RWPE2 (cell line): ENCODE measurements at regions not wholly inside any gene's neighbourhood (a gene's known extent, or its start where the extent isn't known, plus 50 kb on each side); places are given as distances from the start of the nearest gene placed in this dataset.

Experiments
- ATAC-seq: fragments of 200-7000 bp; cut with Tn5 transposase; 3 replicates; pipeline ENCODE4 v1.9.1; 2021; ENCODE audit warnings: low read depth
- DNase-seq: peaks from one replicate; pipeline ENCODE4 v3.0.0-alpha.2; 2020; ENCODE audit warnings: low spot score
- H3K27ac ChIP-seq: fragments of 450-650 bp; 2 replicates; pipeline ENCODE4 v1.5.1; 2017; ENCODE audit warnings: mild to moderate bottlenecking; ENCODE audit not compliant: poor library complexity, severe bottlenecking
- H3K27me3 ChIP-seq: fragments of 250-450 bp; sonication (Bioruptor Pico); 2 replicates; pipeline ENCODE4 v1.5.1; 2021; ENCODE audit warnings: mild to moderate bottlenecking, moderate library complexity; ENCODE audit not compliant: insufficient read depth, poor library complexity, severe bottlenecking
- H3K36me3 ChIP-seq: fragments of 250-450 bp; sonication (Bioruptor Pico); 2 replicates; pipeline ENCODE4 v1.5.1; 2020; ENCODE audit warnings: low read depth, mild to moderate bottlenecking, moderate library complexity
- H3K4me1 ChIP-seq: fragments of 250-450 bp; sonication (Bioruptor Pico); 2 replicates; pipeline ENCODE4 v1.5.1; 2021; ENCODE audit warnings: mild to moderate bottlenecking, moderate library complexity; ENCODE audit not compliant: insufficient read depth, poor library complexity, severe bottlenecking
- H3K4me3 ChIP-seq: fragments of 250-450 bp; sonication (Bioruptor Pico); 2 replicates; pipeline ENCODE4 v1.5.1; 2021; ENCODE audit warnings: mild to moderate bottlenecking, moderate library complexity; ENCODE audit not compliant: severe bottlenecking
- H3K9me3 ChIP-seq: fragments of 250-450 bp; sonication (Bioruptor Pico); 2 replicates; pipeline ENCODE4 v1.5.1; 2021; ENCODE audit warnings: mild to moderate bottlenecking, moderate library complexity; ENCODE audit not compliant: severe bottlenecking
- TF ChIP-seq, protein P1 (sequence below): fragments of 450-650 bp; IDR thresholded peaks from one replicate; pipeline ENCODE4 v1.5.1; 2017; ENCODE audit warnings: mild to moderate bottlenecking, moderate library complexity; ENCODE audit not compliant: poor library complexity, severe bottlenecking

GRCh38 chr6:165881806-165882205 lies 218.8 kb upstream of the PDE10A start:
- H3K4me3 ChIP-seq, result no peak overlapping the region
- no peak for DNase-seq
- H3K36me3 ChIP-seq, result no peaks in the 10 kb centered on the region
- H3K4me1 ChIP-seq, result no peaks in the 10 kb centered on the region
- TF ChIP-seq, protein P1, sequence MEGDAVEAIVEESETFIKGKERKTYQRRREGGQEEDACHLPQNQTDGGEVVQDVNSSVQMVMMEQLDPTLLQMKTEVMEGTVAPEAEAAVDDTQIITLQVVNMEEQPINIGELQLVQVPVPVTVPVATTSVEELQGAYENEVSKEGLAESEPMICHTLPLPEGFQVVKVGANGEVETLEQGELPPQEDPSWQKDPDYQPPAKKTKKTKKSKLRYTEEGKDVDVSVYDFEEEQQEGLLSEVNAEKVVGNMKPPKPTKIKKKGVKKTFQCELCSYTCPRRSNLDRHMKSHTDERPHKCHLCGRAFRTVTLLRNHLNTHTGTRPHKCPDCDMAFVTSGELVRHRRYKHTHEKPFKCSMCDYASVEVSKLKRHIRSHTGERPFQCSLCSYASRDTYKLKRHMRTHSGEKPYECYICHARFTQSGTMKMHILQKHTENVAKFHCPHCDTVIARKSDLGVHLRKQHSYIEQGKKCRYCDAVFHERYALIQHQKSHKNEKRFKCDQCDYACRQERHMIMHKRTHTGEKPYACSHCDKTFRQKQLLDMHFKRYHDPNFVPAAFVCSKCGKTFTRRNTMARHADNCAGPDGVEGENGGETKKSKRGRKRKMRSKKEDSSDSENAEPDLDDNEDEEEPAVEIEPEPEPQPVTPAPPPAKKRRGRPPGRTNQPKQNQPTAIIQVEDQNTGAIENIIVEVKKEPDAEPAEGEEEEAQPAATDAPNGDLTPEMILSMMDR, result no peak
- ATAC-seq, result no peak
- no peaks in the 10 kb centered on the region for H3K9me3 ChIP-seq
- H3K27ac ChIP-seq, result no peak overlapping the region
- no peaks in the 10 kb centered on the region for H3K27me3 ChIP-seq

DNA sequence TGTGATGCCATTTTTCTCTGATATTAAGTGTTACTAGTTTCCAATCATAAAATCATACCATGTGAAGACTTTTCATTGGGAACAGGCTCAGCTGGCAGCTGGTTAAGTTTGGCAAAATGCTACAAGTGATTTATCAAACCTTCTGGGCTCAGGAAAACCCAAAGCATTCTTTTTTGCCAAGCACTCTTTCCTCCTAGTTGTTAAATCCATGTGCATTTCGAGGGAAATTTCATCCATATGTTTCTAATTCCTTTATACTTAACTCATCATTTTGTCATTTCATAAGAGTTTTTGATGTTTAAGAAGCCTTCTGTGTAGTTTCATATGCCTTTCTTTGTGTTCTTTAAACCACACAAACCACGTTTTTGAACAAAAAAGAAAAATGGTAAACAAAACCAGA lies 217.6 kb upstream of the PDE10A start:
- H3K27ac ChIP-seq, result no peak overlapping the region
- TF ChIP-seq, protein P1, result no peak
- H3K27me3 ChIP-seq, result peaks cover 8% of the 10 kb centered on the region
- DNase-seq, result no peak
- H3K36me3 ChIP-seq, result no peaks in the 10 kb centered on the region
- H3K4me3 ChIP-seq, result no peak overlapping the region
- ATAC-seq, result no peak
- H3K4me1 ChIP-seq, result no peaks in the 10 kb centered on the region
- no peaks in the 10 kb centered on the region for H3K9me3 ChIP-seq

DNA sequence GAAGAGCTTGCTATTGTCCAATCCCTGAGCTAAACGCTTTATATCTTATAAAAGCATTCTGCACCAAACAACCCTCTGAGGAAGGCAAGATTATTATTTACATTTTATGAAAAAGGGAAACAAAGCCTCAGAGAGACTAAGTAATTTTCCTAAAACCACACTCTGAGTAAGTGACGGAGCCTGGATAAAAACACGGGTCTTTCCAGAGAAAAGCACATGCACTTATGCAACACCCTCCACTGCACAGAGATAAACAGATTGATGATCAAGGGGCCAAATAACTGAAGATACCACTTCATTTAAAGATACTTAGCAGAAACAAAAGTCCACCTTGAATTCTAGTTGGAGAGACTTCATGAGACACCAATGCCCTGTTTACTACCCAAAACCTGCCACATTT lies 214.7 kb upstream of the PDE10A start:
- Histone ChIP-seq H3K27ac (no peak overlapping the region), H3K4me1 (no peaks in the 10 kb centered on the region), H3K36me3 (no peaks in the 10 kb centered on the region), H3K4me3 (no peak overlapping the region), H3K9me3 (no peaks in the 10 kb centered on the region), H3K27me3 (peaks cover 26% of the 10 kb centered on the region)
- ATAC-seq, result no peak
- TF ChIP-seq, protein P1, result no peak
- no peak for DNase-seq

GRCh38 chr6:165877192-165877591 lies 214.2 kb upstream of the PDE10A start:
- Histone ChIP-seq H3K27ac (no peak overlapping the region), H3K4me3 (no peak overlapping the region), H3K4me1 (no peaks in the 10 kb centered on the region), H3K36me3 (no peaks in the 10 kb centered on the region), H3K27me3 (peaks cover 26% of the 10 kb centered on the region), H3K9me3 (no peaks in the 10 kb centered on the region)
- ATAC-seq, result no peak
- DNase-seq, result no peak
- TF ChIP-seq, protein P1, result no peak

DNA sequence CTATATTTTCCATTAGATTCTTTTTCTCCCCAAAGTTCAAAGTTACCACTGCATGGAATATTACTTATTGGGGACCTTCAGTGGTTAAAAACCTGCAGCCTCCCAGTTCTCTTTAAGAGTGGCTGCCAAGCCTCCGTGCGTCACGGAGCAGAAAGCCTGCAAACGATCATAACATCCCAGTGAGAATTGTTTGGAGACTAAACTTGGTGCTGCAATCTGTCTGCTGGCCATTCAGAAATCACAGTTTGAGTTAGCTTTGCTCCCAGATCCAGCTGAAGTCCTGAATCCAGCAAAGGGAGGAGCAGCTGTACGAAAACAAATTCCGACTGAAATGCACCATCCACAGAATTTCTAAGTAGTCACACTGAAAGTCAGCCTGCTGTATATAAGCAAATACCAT lies 213.5 kb upstream of the PDE10A start:
- Histone ChIP-seq H3K4me1 (no peaks in the 10 kb centered on the region), H3K4me3 (no peak overlapping the region), H3K27ac (no peak overlapping the region), H3K9me3 (no peaks in the 10 kb centered on the region), H3K36me3 (no peaks in the 10 kb centered on the region), H3K27me3 (peaks cover 26% of the 10 kb centered on the region)
- ATAC-seq, result no peak
- DNase-seq, result no peak
- TF ChIP-seq, protein P1, result no peak
